T-helper 17 cell (primary cell): ENCODE measurements at regions not wholly inside any gene's neighbourhood (a gene's known extent, or its start where the extent isn't known, plus 50 kb on each side); places are given as distances from the start of the nearest gene placed in this dataset.

Experiments
- ATAC-seq: fragments of 150-1000 bp; cut with Tn5 transposase; 2 replicates; pipeline ENCODE4 v1.10.0; 2021; ENCODE audit warnings: mild to moderate bottlenecking, moderate library complexity
- DNase-seq, 3 donors: peaks; one replicate each; pipeline versions ENCODE4 v3.0.0 to v3.0.0-alpha.2; 2020 to 2021
- H3K9me3 ChIP-seq: one replicate; pipeline ENCODE4 v1.7.0; 2013; ENCODE audit warnings: low read length, mild to moderate bottlenecking; ENCODE audit not compliant: control insufficient read depth, poor library complexity, severe bottlenecking
- H3K27ac Mint-ChIP-seq: one replicate; pipeline ENCODE4 v1.8.0; 2022; ENCODE audit warnings: mild to moderate bottlenecking, moderate library complexity, mixed read lengths
- H3K27me3 Mint-ChIP-seq: one replicate; pipeline ENCODE4 v1.8.0; 2022; ENCODE audit warnings: mixed read lengths
- H3K36me3 Mint-ChIP-seq: one replicate; pipeline ENCODE4 v1.8.0; 2022; ENCODE audit warnings: low read depth, mixed read lengths
- H3K4me1 Mint-ChIP-seq: one replicate; pipeline ENCODE4 v1.8.0; 2022; ENCODE audit warnings: mild to moderate bottlenecking, mixed read lengths
- H3K4me3 Mint-ChIP-seq: one replicate; pipeline ENCODE4 v1.8.0; 2022; ENCODE audit warnings: mild to moderate bottlenecking, moderate library complexity, mixed read lengths

- H3K36me3 Mint-ChIP-seq = no peaks in the 10 kb centered on the region
- no peak overlapping the region for H3K4me3 Mint-ChIP-seq
- H3K4me1 Mint-ChIP-seq = no peaks in the 10 kb centered on the region
- H3K9me3 ChIP-seq = no peaks in the 10 kb centered on the region
- H3K27ac Mint-ChIP-seq = no peak overlapping the region
- no peak for ATAC-seq
- no peak for DNase-seq
- peaks cover 23% of the 10 kb centered on the region for H3K27me3 Mint-ChIP-seq
These were observed 243.1 kb downstream of the NFATC2 start for GRCh38 chr20:51299413-51299812.

DNA sequence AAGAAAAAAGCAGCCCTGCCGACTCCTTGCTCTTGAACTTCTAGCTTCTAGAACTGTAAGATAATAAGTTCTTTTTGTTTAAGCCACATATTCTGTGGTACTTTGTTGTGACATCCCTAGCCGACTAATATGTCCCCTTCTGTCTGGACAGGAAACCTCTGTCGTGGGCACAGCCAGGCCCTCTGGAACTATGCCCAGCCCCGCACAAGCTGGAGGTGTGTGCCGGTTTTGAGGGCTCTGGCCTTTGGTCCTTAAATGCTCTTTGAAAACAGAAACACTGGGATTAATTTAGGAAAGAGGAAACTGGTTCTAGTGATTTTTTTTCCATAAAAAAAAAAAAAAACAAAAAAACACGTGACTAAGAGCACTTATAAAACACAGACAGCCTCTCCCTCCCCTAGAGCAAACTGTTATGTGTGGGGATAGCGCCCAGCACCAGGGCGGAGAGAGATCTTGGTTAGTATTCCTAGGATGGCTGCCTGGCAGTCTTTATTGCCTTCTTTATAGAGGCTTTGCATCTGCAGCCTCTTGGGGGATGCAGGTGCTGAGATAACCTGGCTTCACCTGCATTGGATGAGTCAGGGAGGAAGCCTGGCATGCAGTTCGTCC, 244.3 kb downstream of the NFATC2 start:
- ATAC-seq (no peak), DNase-seq (no peak)
- Mint-ChIP-seq H3K36me3 (peaks cover under 1% of the 10 kb centered on the region), H3K4me1 (no peaks in the 10 kb centered on the region), H3K27me3 (peaks cover 25% of the 10 kb centered on the region), H3K4me3 (no peak overlapping the region), H3K27ac (no peak overlapping the region)
- H3K9me3 ChIP-seq = no peaks in the 10 kb centered on the region

DNA sequence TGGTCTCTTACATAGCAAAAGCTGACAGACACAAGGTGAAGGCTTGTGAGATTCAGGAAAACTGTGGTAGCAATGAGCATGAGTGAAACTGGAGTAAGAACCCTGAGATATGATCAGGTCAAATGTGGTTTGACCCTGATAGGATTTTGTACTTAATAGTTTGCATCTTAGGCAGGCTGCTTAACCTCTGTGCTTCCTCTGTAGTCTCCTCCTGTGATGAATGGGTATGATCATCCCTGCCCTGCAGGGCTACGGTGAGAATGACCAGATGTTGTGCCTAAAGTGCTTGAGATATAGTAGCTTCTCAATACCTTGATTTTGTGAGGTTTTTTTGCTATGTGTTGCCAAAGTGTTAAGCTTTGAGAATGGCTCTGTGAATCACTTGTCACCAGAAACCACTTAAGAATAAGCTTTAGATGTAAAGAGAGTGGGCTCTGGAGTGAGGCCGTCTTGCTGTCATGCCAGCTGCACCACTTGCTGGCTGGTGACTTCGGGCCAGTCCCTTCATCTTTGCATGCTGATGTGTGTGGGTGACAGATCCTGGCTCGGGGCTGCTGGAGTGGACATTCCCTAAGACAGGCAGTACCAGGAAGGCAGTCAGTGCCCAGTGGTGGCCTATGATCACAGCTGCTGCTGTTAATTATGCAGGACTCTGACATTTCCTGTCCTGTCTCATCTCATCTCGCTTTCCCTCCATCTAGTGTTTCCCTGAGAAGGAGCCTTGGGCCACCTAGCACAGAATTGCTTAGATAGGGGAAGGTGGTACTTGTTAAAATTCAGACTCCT, 254.7 kb downstream of the NFATC2 start:
- no peak overlapping the region for H3K4me3 Mint-ChIP-seq
- no peaks in the 10 kb centered on the region for H3K36me3 Mint-ChIP-seq
- no peak overlapping the region for H3K27ac Mint-ChIP-seq
- no peaks in the 10 kb centered on the region for H3K4me1 Mint-ChIP-seq
- DNase-seq (no peak), ATAC-seq (no peak)
- peaks cover 10% of the 10 kb centered on the region for H3K27me3 Mint-ChIP-seq
- no peaks in the 10 kb centered on the region for H3K9me3 ChIP-seq

GRCh38 chr20:51286758-51287157, 255.8 kb downstream of the NFATC2 start:
- DNase-seq (no peak), ATAC-seq (no peak)
- no peaks in the 10 kb centered on the region for H3K36me3 Mint-ChIP-seq
- H3K27me3 Mint-ChIP-seq = no peaks in the 10 kb centered on the region
- no peak overlapping the region for H3K27ac Mint-ChIP-seq
- no peaks in the 10 kb centered on the region for H3K4me1 Mint-ChIP-seq
- no peaks in the 10 kb centered on the region for H3K9me3 ChIP-seq
- no peak overlapping the region for H3K4me3 Mint-ChIP-seq

GRCh38 chr20:51285684-51286083, 256.8 kb downstream of the NFATC2 start:
- no peak for DNase-seq
- no peak for ATAC-seq
- no peak overlapping the region for H3K27ac Mint-ChIP-seq
- no peak overlapping the region for H3K4me3 Mint-ChIP-seq
- H3K36me3 Mint-ChIP-seq = no peaks in the 10 kb centered on the region
- H3K9me3 ChIP-seq = no peaks in the 10 kb centered on the region
- peaks cover 4% of the 10 kb centered on the region for H3K27me3 Mint-ChIP-seq
- H3K4me1 Mint-ChIP-seq = no peaks in the 10 kb centered on the region

DNA sequence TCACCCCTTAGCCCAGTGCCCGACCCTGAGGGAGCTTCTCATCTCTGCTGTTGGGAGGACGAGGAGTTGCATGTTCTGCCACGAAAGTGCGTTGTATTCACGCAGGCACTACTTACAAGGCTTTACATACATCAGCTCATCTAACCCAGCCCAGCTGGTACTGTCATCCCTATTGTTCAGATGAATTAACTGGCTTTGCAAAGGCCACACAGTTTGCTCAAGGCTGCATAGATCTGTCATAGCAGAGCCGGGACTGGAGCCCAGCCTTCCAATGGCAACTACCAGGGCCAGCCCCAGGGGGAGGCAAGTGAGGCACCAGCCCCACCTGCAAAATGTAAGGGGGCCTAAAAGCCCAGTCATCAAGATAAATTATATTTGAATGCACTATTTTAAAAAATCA, 257.6 kb downstream of the NFATC2 start:
- no peak overlapping the region for H3K4me3 Mint-ChIP-seq
- peaks cover 9% of the 10 kb centered on the region for H3K27me3 Mint-ChIP-seq
- DNase-seq = no peak
- H3K4me1 Mint-ChIP-seq = no peaks in the 10 kb centered on the region
- no peak for ATAC-seq
- H3K27ac Mint-ChIP-seq = no peak overlapping the region
- H3K36me3 Mint-ChIP-seq = no peaks in the 10 kb centered on the region
- H3K9me3 ChIP-seq = no peaks in the 10 kb centered on the region

DNA sequence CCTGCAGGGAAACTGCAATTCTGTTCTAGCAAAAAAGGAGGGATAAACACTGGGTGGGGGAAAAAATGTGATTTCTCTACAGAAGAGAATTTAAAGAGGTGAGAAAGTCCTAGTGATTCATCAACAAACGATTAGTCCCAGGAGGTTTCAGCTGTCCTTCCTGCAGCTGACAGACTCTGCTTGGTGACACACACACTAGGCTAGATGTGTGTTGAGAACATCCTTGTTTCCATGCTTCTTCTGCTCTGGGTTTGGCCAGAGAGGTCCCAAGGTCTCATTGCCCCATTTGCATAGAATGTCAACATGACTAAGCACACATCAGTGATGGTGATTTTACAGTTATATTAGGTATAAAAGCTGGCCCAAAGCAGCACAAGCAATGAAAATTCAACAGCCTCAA, 258.3 kb downstream of the NFATC2 start:
- Mint-ChIP-seq H3K4me3 (no peak overlapping the region), H3K27me3 (peaks cover 12% of the 10 kb centered on the region), H3K27ac (no peak overlapping the region), H3K4me1 (no peaks in the 10 kb centered on the region), H3K36me3 (no peaks in the 10 kb centered on the region)
- ATAC-seq (no peak), DNase-seq (no peak)
- H3K9me3 ChIP-seq = no peaks in the 10 kb centered on the region

DNA sequence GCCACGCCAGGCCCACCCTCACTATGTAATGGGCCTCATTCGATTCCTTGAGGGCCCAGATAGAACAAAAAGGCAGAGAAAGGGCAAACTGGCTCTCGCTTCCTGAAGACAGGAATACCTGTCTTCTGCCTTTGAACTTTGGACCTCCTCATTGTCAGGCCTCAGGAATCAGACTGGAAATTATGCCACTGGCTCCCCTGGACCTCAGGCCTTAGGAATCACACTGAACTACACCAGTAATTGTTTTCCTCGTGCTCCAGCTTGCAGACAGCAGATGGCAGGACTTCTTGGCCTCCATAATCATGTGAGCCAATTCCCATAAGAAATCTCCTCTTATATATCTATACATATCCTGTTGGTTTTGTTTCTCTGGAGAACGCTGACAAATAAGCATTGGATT, 258.6 kb upstream of the KCNG1 start:
- Mint-ChIP-seq H3K36me3 (peaks cover 4% of the 10 kb centered on the region), H3K4me3 (no peak overlapping the region), H3K27ac (no peak overlapping the region), H3K27me3 (peaks cover 38% of the 10 kb centered on the region), H3K4me1 (no peaks in the 10 kb centered on the region)
- no peak for ATAC-seq
- no peak for DNase-seq
- no peaks in the 10 kb centered on the region for H3K9me3 ChIP-seq

- H3K27me3 Mint-ChIP-seq = peaks cover 53% of the 10 kb centered on the region
- ATAC-seq = no peak
- no peak overlapping the region for H3K27ac Mint-ChIP-seq
- H3K4me1 Mint-ChIP-seq = no peaks in the 10 kb centered on the region
- H3K4me3 Mint-ChIP-seq = no peak overlapping the region
- H3K36me3 Mint-ChIP-seq = peaks cover 4% of the 10 kb centered on the region
- no peak for DNase-seq
- H3K9me3 ChIP-seq = no peaks in the 10 kb centered on the region
These were observed 257.1 kb upstream of the KCNG1 start for GRCh38 chr20:51280047-51280446.

- Mint-ChIP-seq H3K27ac (no peak overlapping the region), H3K4me3 (no peak overlapping the region), H3K27me3 (peaks cover 73% of the 10 kb centered on the region), H3K4me1 (no peaks in the 10 kb centered on the region), H3K36me3 (peaks cover 4% of the 10 kb centered on the region)
- ATAC-seq (no peak), DNase-seq (no peak)
- no peaks in the 10 kb centered on the region for H3K9me3 ChIP-seq
These were observed 255.1 kb upstream of the KCNG1 start for GRCh38 chr20:51277961-51278360.

- ATAC-seq (no peak), DNase-seq (no peak)
- Mint-ChIP-seq H3K27me3 (peaks cover 84% of the 10 kb centered on the region), H3K36me3 (peaks cover 4% of the 10 kb centered on the region), H3K27ac (no peak overlapping the region), H3K4me3 (no peak overlapping the region), H3K4me1 (no peaks in the 10 kb centered on the region)
- H3K9me3 ChIP-seq = no peaks in the 10 kb centered on the region
These were observed 253.4 kb upstream of the KCNG1 start for GRCh38 chr20:51276296-51276695.

DNA sequence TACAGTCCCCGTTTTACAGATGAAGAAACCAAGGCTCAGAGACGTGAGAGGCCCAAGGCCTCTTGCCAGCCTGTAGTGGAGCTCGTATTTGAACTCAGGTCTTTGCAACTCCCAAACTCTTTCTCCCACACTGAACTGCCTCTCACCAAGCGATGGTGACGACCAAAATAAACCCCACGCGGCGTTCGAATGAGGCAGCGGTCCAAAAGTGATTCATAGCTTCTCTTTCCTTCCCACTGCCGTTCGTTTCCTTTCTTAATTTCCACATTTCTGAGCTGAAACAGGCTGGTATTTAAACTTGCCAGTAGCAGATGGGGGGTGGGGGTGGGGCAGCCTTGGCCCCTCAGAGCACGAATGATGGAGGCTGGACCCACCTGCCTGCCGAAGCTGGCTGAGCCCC, 252.9 kb upstream of the KCNG1 start:
- ATAC-seq = no peak

DNA sequence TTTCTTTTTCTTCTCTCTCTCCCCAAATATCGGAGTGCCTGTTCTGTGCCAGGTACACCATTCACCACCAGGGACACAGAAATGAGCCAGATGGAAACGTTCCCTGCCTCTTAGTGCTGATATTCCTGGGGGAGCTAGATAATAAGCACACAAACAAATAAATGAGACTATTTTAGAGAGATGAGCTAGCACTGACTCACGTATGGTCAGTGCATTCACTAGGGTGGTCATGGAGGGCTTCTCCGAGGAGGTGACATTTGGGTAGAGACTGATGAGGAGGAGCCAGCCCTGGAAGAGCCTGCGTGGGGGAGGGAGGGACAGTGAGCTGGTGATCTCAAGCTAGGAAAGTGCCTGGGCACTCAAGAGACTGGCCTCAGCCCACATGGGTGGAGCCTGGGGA, 252.3 kb upstream of the KCNG1 start:
- H3K9me3 ChIP-seq = no peaks in the 10 kb centered on the region
- no peaks in the 10 kb centered on the region for H3K4me1 Mint-ChIP-seq
- DNase-seq (no peak), ATAC-seq (no peak)
- H3K27ac Mint-ChIP-seq = no peak overlapping the region
- peaks cover 8% of the 10 kb centered on the region for H3K36me3 Mint-ChIP-seq
- no peak overlapping the region for H3K4me3 Mint-ChIP-seq
- H3K27me3 Mint-ChIP-seq = peaks cover 81% of the 10 kb centered on the region

More for the DNA sequence above, 252.9 kb upstream of the KCNG1 start:
- Mint-ChIP-seq H3K27ac (no peak overlapping the region), H3K4me3 (no peak overlapping the region), H3K4me1 (no peaks in the 10 kb centered on the region), H3K36me3 (peaks cover 4% of the 10 kb centered on the region), H3K27me3 (peaks cover 82% of the 10 kb centered on the region)
- DNase-seq = no peak
- no peaks in the 10 kb centered on the region for H3K9me3 ChIP-seq

GRCh38 chr20:51272401-51272800, 249.5 kb upstream of the KCNG1 start:
- Mint-ChIP-seq H3K27me3 (peaks cover 62% of the 10 kb centered on the region), H3K36me3 (peaks cover 3% of the 10 kb centered on the region), H3K4me3 (no peak overlapping the region), H3K27ac (no peak overlapping the region), H3K4me1 (no peaks in the 10 kb centered on the region)
- no peak for DNase-seq
- no peak for ATAC-seq
- H3K9me3 ChIP-seq = no peaks in the 10 kb centered on the region
